Retinal pigment epithelial cell (primary cell): ENCODE measurements at regions not wholly inside any gene's neighbourhood (a gene's known extent, or its start where the extent isn't known, plus 50 kb on each side); places are given as distances from the start of the nearest gene placed in this dataset.
"Not testable (repeated sequence)": the region's sequence is repeated elsewhere in the genome, so short reads cannot be mapped to it uniquely, and the experiment has no call there.

Experiments used
- DNase-seq: peaks from one replicate; pipeline ENCODE4 v3.0.0-alpha.2; 2010; ENCODE audit warnings: low read depth
- H3K4me3 ChIP-seq: 2 replicates; pipeline ENCODE4 v1.5.1; 2011; ENCODE audit warnings: mild to moderate bottlenecking, low read length, control low read depth, moderate library complexity
- TF ChIP-seq, protein P1 (sequence below): conservative IDR thresholded peaks from 2 replicates; pipeline ENCODE4 v1.5.1; 2011; ENCODE audit warnings: low read depth, low read length, control low read depth, inconsistent platforms

DNA sequence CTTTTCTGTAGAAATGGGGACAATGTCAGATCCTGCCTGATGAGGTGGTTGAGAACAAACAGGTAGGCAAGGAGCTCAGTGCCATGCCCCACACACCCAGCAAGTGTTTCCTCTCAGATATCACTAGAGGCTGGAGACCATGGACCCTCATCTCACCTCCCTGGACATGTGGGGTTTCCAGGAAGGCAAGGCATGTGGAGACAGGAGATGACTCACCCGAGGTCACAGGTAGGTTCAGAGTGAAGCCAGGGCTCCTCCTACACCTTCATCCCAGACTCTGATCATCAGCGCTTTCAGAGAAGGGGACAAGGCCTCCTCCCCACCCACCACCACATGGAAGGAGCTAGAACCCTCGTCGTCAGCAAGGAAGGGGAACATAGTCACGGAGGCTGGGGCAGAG is 69.2 kb downstream of the MATN1 start:
- no peak for DNase-seq
- TF ChIP-seq, protein P1, sequence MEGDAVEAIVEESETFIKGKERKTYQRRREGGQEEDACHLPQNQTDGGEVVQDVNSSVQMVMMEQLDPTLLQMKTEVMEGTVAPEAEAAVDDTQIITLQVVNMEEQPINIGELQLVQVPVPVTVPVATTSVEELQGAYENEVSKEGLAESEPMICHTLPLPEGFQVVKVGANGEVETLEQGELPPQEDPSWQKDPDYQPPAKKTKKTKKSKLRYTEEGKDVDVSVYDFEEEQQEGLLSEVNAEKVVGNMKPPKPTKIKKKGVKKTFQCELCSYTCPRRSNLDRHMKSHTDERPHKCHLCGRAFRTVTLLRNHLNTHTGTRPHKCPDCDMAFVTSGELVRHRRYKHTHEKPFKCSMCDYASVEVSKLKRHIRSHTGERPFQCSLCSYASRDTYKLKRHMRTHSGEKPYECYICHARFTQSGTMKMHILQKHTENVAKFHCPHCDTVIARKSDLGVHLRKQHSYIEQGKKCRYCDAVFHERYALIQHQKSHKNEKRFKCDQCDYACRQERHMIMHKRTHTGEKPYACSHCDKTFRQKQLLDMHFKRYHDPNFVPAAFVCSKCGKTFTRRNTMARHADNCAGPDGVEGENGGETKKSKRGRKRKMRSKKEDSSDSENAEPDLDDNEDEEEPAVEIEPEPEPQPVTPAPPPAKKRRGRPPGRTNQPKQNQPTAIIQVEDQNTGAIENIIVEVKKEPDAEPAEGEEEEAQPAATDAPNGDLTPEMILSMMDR, result no peak
- no peak overlapping the region for H3K4me3 ChIP-seq

DNA sequence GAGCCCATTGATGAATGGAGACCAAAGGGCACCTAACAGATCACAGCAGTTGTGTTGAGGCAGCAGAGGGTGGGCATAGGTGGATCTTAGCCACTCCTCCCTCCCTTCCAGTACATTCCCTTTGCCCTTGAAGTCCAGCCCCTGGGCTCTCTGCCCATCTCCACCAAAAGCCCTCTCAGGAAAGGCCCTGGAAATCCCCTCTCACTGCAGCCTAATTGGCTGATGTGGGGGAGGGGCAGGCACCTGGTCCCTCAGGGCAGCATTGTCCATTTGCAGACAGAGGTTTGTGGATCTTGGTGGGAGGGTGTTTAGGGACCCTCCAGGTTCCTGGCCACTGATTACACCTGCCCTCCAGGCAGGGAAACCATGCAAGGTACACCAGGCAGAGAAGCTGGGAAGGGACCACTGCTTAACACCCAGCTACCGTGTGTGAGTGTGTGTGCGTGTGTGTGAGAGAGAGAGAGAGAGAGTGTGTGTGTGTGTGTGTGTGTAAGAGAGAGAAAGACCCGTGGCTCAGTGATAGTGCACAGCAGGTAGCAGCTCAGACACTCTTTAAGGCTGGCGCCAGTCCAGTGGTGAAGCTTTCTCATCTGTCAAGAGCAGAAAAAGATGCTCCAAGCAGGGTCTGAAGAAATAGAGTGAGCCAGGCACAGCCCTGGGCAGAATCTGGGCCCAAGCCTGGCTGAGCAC is 71.1 kb downstream of the MATN1 start:
- H3K4me3 ChIP-seq, result no peak overlapping the region
- TF ChIP-seq, protein P1, result no peak
- DNase-seq, result no peak

DNA sequence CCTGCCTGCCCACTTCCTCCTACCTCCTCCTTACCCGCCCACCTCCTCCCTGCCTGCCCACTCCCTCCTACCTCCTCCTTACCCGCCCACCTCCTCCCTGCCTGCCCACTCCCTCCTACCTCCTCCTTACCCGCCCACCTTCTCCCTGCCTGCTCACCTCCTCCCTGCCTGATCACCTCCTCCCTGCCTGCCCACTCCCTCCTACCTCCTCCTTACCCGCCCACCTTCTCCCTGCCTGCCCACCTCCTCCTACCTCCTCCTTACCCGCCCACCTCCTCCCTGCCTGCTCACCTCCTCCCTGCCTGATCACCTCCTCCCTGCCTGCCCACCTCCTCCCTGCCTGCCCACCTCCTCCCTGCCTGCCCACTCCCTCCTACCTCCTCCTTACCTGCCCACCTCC is 72.0 kb downstream of the MATN1 start:
- not testable (repeated sequence) for DNase-seq, H3K4me3 ChIP-seq

DNA sequence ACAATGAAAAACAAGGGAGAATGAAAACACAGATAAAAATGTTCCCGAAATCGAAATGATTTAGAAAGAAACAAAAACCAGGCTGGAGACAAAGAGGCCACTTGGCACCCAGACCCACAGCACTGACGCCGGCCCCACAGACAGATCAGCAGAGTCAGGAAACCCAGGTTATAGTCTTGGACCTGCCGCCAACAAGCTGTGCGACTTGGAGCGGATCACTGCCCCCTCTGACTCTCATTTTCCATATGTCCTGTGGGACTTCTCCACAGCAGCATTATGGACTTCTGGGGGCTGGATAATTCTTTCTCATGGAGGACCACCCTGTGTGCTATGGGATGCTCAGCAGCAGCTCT is 72.4 kb downstream of the MATN1 start:
- no peak overlapping the region for H3K4me3 ChIP-seq
- DNase-seq, result no peak
- TF ChIP-seq, protein P1, result no peak

DNA sequence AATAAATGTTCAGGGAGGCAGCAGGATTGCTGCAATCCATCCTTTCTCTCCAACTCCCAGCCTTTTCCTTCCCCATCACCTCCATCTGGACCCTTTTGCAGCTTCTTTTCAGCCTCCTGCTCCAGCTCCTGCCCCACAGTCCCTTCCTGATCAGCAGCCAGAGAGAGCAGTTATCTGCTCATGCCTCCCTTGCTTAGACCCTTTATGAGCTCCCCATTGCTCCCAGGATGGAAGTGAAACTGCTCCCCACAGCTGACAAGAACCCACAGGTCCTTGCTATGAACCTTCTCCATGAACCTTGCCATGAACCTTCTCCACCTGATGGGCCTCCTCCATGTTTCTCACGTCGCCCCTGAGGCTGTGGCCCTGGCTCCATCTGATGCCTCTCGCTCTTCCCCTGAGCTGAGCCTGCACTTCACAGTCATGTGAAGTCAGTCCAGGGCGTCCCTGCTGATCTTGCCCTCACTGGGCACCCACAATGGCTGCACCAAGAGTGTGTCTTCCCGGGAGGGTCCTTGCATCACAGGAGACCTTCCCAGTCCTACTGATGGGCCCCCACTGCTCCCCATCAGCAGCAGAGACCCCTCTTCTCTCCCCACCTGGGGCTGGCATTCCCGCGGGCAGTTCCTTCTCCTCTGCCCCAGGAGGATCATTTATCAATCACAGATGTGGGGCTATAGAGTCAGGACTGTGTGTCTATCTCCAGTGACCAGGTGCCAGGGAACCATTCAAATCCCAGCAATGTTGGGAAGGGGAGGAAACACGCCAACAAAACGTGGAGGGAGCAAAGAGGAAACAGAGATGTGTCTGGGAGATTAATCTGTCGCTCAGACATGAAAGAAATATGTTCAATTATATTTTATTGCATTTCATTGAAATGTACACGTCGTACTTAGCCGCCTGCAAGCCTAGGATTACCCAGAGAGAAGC is 73.1 kb downstream of the MATN1 start:
- no peak overlapping the region for H3K4me3 ChIP-seq
- no peak for DNase-seq
- TF ChIP-seq, protein P1, result no peak

DNA sequence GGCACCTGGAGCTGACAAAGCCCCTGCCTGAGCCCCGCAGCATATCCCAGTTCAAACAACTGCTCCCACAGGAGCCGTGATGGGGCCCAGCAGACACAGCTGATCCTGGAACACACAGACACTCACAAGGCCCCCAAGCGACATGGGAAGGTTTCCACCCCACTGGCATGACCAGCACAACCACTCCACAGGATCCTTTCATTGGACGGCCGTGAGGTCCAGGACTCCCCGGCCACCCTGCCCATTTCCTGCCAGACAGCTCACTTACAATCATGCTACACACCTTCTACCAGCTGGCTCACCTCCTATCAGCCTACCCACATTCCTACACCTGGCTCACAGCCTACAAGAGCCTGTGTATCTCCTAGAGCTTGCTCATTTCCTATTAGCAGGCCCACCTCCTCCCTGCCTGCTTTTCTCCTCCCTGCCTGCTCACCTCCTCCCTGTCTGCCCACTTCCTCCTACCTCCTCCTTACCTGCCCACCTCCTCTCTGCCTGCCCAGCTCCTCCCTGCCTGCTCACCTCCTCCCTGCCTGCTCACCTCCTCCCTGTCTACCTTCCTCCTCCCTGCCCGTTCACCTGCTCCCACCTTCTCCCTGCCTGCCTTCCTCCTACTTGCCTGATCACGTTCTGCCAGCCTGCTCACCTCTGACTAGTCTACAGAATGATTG is 73.9 kb downstream of the MATN1 start:
- TF ChIP-seq, protein P1, result no peak
- no peak for DNase-seq
- H3K4me3 ChIP-seq, result no peak overlapping the region

DNA sequence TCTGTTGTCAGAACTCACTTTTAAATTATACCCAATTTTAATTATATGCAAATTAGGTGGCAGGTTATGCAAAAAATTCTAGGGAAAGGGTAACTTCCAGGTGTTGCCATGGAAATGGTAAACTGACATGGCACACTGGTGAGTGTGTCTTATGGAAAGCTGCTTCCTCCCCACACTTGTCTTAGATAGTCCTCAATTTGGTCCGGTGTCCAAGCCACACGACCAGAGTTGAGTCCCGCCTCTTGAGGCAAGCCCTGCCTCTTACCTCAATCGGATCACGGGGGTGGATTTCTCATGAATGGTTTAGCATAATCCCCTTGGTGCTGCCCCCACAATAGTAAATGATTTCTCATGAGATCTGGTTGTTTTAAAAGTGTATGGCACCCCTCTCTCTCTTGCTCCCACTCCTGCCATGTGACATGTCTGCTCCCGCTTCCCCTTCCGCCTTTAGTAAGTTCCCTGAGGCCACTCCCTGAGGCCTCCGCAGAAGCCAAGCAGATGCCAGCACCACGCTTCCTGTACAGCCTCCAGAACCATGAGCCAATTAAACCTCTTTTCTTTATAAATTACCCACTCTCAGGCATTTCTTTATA is 74.9 kb downstream of the MATN1 start:
- TF ChIP-seq, protein P1, result no peak
- DNase-seq, result peak; percentile 4
- H3K4me3 ChIP-seq, result no peak overlapping the region
